Activated T-cell treated with anti-CD3 and anti-CD28 coated beads, Interleukin-2, amount 50 U/mL, for 48 hours (primary cell): ENCODE measurements at regions not wholly inside any gene's neighbourhood (a gene's known extent, or its start where the extent isn't known, plus 50 kb on each side); places are given as distances from the start of the nearest gene placed in this dataset.
"Not testable (repeated sequence)": the region's sequence is repeated elsewhere in the genome, so short reads cannot be mapped to it uniquely, and the experiment has no call there.

Source experiments
- DNase-seq, 2 experiments: peaks; one replicate each; pipeline ENCODE4 v3.0.0-alpha.2; 2020

DNA sequence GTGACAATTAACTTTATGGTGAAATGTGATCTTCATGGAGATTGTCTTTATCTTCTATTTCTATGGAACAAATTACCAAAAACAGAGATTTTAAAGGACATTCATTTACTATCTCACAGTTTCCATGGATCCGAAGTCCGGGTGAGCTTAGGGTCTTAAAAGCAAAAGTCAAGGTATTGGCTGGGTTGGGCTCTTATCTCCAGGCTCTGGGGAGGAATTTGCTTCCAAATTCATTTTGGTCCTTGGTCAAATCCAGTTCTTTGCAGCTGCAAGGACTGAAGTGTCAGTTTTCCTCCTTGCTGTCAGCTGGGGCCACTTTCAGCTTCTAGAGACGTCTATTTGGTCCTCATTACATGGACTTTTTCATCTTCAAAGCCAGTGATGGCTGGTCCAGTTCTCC, 395.8 kb upstream of the MAF start:
- no peak for DNase-seq

DNA sequence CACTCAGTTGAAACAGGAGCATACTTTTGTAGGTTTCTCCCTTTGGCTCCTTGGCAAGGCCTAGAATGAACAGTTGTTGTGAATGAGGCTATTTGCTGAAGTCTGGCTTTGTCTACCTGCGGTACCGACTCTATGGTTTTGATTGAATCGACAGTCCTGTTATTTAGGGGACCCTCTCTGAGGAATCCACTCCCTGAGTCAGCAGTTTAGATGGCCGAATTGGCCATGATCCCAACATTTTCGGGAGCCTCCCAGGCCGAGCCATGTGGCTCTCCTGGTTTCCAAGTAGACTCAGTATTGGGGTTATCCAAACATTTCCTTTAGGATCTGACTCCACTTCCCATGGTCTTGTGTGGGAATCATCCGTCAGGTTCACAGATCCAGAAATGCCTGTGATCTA, 394.8 kb upstream of the MAF start:
- DNase-seq = no peak

- DNase-seq = no peak
Measured at GRCh38 chr16:79994418-79994817, 393.9 kb upstream of the MAF start.

DNA sequence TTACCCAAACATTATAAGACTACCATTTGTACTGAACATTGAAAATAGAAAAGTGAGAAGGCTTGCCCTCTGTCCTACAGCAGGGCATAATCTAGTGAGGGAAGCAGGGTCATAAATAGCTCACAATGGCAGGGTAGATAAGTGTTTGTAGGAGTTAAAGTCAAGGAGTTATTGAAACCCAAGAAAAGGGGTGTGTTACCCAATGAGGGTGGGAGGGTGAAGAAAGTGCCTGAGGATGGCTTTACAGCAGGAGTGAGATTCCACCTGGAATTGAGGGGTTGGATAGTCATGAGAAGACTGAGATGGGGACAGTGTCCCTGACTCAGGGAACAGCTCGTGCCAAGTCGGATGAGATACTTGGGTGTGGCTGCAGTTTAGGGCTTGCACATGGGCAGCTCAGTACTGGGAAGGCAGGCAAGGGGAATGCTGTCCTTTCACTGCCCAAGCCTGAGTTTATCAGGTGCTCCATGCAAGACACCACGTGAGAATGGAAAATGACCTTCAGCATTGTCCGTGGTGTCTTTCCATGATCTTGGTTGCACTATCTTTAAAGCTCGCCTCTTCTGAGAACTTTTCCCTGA, 393.2 kb upstream of the MAF start:
- no peak for DNase-seq

DNA sequence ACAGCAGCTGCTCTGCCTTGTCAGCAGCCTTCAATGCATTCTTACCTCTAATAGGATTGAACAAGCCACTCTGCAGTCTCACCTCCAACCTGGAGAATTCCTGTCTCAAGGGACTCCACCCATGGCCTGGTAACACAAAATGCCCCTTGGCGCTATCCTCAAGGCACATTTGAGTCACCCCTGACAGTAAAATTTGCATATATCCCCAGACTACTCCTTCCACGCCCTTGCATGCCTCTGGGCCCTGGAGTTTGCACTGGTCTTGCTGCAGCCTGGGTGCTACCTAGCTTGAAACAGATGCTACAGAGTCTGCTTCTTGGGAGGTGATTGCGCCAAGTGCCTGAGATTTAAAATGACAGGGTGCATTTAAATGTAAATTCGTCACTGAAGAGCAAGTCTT, 391.4 kb upstream of the MAF start:
- DNase-seq = no peak

- no peak for DNase-seq
Measured at GRCh38 chr16:79988721-79989220, 388.2 kb upstream of the MAF start.

GRCh38 chr16:79988089-79988488, 387.6 kb upstream of the MAF start:
- DNase-seq = no peak

- no peak for DNase-seq
Measured at GRCh38 chr16:79986352-79986751, 385.8 kb upstream of the MAF start.

DNA sequence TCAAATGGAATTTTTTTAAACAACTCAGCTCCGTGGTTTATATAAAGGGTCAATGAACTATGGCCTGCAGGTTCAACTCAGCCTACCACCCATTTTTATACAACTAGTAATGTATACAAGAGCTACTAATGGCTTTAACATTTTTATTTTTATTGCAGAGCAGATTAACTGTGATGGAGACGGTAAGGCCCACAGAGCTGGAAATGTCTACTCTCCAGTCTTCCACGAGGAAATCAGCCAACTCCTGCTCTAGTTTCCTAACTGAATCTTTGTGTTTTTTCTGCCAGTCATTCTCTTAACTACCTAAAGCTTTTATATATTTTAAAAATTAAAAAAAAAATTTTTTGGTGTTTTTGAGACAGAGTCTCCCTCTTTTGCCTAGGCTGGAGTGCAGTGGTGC, 385.1 kb upstream of the MAF start:
- no peak for DNase-seq

DNA sequence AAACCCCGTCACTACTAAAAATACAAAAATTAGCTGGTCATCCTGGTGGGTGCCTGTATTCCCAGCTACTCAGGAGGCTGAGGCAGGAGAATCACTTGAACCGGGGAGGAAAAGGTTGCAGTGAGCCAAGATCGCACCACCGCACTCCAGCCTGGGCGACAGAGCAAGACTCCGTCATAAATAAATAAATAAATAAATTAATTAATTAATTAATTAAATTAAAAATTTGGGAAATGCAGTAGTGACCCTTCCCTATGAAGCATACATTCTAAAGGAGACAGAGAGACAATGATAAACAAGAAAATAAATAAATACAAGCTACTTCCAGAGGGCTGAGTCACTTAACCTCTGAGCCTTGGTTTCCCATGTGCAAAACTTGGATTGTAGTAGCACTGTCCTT, 383.6 kb upstream of the MAF start:
- DNase-seq = not testable (repeated sequence)

- DNase-seq = no peak
Measured at GRCh38 chr16:79982862-79983261, 382.3 kb upstream of the MAF start.

GRCh38 chr16:79982361-79982760, 381.8 kb upstream of the MAF start:
- DNase-seq = no peak

DNA sequence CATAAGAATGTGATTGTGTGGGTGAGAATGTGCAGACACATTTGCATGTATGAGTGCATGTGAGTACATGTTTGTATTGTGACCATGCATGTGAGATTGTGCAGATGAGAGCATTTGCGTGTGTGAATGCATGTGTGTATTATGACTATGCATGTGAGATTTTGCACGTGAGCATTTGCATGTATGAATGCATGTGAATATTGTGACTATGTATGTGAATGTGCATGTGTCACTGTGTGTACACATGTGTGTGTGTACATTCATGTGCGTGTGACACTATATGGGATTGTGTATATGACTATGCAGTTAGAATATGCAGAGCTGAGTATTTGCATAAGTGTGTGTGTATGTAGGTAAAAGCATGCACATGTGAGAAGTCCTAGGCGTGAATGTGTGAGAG, 381.3 kb upstream of the MAF start:
- DNase-seq = no peak

DNA sequence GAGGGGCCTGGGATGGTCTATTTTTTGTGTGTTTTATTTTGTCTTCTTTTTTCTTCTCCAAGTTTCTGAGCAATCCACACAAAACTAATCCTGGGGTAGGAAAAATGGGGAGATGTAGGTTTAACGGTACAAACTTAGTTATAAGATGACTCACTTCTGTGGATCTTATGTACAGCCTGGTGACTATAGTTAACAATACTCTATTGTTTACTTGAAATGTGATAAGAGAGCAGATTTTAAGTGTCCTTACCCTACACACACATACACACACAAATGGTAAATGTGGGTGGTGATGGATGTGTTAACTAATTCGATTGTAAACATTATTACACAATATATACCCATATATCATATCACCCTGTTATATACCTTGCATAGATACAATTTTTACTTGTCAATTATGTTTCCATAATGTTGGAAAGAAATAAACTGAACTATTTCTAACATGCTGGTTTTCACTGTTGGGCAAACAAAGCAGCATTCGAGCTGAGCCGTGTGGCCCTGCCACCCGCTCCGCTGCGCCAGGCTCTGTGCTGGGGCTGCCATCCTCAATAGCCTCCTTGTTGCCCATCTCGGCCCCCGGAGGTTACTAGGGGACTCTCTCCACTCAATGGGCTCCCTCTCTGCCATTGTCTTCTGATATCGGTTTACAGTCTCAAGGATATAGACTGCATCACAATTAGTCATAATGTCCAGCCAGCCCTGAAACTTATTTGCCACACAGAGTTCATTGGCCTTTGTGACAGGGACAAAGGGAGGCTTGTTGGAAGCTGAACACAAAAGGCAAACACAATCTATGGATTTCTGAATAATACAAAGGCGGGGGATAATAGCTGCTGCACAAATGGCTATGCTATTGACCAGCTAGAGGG, 380.3 kb upstream of the MAF start:
- DNase-seq = no peak

GRCh38 chr16:79977940-79978836, 377.7 kb upstream of the MAF start:
- no peak for DNase-seq

- no peak for DNase-seq
Measured at GRCh38 chr16:79973320-79973719, 372.8 kb upstream of the MAF start.

GRCh38 chr16:79972053-79972704, 371.6 kb upstream of the MAF start:
- no peak for DNase-seq

GRCh38 chr16:79971237-79971572, 370.7 kb upstream of the MAF start:
- DNase-seq = no peak

GRCh38 chr16:79970551-79971236, 370.2 kb upstream of the MAF start:
- no peak for DNase-seq

GRCh38 chr16:79970087-79970486, 369.6 kb upstream of the MAF start:
- DNase-seq = no peak

- no peak for DNase-seq
Measured at GRCh38 chr16:79969458-79969857, 368.9 kb upstream of the MAF start.

- no peak for DNase-seq
Measured at GRCh38 chr16:79966226-79966625, 365.7 kb upstream of the MAF start.
